Transverse colon (tissue), 4 donors: ENCODE measurements at regions not wholly inside any gene's neighbourhood (a gene's known extent, or its start where the extent isn't known, plus 50 kb on each side); places are given as distances from the start of the nearest gene placed in this dataset.

ENCODE experiments used
- CTCF ChIP-seq, 5 experiments: fragments of 200-600 bp in 3 of 5; fragments of 450-650 bp in 2 of 5; sonication (generic) in 3 of 5; IDR thresholded peaks; 1 replicate in 2 of 5; 2 replicates in 3 of 5; pipeline ENCODE4 v1.5.1; 2016 to 2017; ENCODE audit warnings: antibody characterized with exemption in 5 of 5, inconsistent platforms in 3 of 5, mild to moderate bottlenecking in 2 of 5, moderate library complexity in 1 of 5
- EP300 ChIP-seq: sonication (generic); formaldehyde crosslinking; IDR thresholded peaks from one replicate; pipeline ENCODE4 v1.6.1; 2017; ENCODE audit warnings: antibody characterized with exemption, low read depth
- POLR2A ChIP-seq: fragments of 450-650 bp; IDR thresholded peaks from one replicate; pipeline ENCODE4 v1.6.1; 2016; ENCODE audit warnings: antibody characterized with exemption, mild to moderate bottlenecking, moderate library complexity
- POLR2AphosphoS5 ChIP-seq, 3 donors: sonication (generic); formaldehyde crosslinking; IDR thresholded peaks; one replicate each; pipeline ENCODE4 v1.6.1; 2016; ENCODE audit warnings: antibody characterized with exemption in 3 of 3

DNA sequence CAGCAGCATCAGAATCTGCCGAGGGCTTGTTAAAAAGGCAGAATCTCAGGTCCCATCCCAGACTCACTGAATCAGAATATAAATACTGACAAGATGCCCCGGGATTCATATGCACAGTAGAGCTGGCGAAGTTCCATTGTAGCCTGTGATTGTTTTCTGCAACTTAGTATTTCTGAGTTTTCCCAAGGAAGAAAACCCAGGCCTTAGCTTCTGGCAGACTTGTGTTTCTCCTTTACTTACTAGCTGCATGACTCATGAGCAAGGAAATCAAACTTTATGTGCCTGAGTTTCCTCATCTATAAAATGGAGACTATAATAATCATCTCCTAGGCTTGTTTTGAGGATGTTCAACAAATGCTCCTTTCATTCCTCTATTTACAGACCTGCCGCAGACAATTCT lies 278.5 kb upstream of the PLEKHG7 start:
- TF ChIP-seq CTCF (IDR thresholded peaks at IDR 0.05) (no peak), POLR2AphosphoS5 (IDR thresholded peaks at IDR 0.05) (no peak), EP300 (no peak), POLR2A (no peak)
